Hindlimb muscle (tissue), 1 donor: ENCODE measurements at regions not wholly inside any gene's neighbourhood (a gene's known extent, or its start where the extent isn't known, plus 50 kb on each side); places are given as distances from the start of the nearest gene placed in this dataset.
"Not testable (repeated sequence)": the region's sequence is repeated elsewhere in the genome, so short reads cannot be mapped to it uniquely, and the experiment has no call there.

Source experiments
- DNase-seq: peaks from one replicate; pipeline ENCODE4 v3.0.0-alpha.2; 2013

DNA sequence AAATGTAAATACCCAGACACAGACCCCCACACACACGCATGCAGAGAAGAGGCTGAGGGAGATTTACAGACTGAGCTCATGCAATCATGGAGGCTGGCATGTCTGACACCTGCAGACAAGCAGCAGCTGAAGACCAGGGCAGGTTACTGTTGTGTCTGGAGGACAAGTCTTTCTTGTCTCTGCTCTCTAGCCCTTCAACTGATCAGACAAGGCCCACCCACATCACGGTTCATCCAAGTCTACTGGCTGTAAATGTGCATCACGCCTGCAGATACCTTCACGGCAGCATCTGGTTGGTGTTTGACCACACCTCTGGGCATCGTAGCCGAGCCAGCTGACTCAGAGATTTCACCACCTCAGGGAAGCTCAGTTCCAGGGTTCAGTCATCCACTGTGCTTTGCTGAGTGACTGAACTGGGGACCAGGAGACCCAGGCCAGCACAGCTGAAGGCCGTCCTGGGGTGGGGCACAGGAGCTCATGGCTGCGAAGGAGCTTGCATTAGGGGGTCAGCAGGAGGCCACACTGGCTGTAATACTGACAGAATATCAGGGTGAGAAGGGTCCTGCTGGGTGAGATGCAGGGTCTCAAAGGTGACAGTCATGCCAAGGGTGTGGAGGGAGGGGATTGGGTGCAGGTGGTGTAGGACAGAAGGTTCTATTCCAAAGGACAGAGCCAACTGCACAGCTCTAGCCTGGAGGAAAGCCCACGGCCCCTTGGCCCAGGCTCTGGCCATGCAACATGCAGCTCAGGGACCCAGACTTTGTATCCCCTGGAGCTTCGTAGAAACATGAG lies 304.9 kb downstream of the BRD1 start:
- DNase-seq: no peak

DNA sequence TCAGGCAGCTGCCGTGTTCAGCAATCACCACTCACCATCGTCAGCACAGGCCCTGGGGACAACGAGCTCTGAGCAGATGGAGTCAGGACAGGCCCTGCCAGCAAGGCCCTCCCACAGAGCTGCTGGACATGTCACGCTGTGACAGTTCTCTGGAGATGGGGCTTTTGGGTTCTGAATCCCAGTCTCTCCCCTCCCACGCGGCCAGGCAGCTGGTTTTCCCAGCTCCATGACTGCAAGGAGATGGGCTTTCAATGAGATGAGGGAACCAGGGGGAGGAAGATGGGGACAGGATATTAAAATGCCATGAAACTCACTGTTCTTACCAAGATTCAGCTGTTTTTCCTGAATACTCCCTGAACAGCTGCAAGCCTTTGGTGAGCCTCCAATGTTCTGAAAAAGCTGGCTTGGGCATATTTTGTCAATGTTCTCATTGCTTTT lies 305.9 kb downstream of the BRD1 start:
- DNase-seq: peak; percentile 23

GRCh38 chr22:49519117-49519737 lies 308.4 kb downstream of the BRD1 start:
- no peak for DNase-seq

- DNase-seq: no peak
Measured at GRCh38 chr22:49518436-49518970, 309.2 kb downstream of the BRD1 start.

GRCh38 chr22:49517667-49518185 lies 309.9 kb downstream of the BRD1 start:
- DNase-seq: no peak

- DNase-seq: no peak
Measured at GRCh38 chr22:49517211-49517610, 310.5 kb downstream of the BRD1 start.

- DNase-seq: no peak
Measured at GRCh38 chr22:49515475-49515874, 312.2 kb downstream of the BRD1 start.

DNA sequence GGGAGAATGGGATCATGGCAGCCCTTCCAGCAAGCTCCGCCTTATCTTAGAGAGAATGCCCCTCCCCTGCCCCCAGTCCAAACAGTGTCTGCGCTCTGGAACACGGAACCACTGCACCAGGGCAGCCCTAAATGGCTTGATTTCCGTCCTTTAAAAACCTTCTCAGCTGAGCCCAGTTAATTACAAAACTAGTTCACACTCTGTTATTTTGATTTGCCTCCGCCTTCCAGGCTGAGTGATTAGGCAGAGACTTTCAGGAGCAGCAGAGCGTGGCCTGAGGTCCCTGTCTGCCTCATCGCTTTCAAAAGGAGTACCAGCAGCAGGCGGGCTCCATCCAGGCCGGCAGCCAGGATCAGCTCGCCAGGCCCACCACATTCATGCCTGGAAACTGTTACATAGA lies 313.0 kb downstream of the BRD1 start:
- no peak for DNase-seq

DNA sequence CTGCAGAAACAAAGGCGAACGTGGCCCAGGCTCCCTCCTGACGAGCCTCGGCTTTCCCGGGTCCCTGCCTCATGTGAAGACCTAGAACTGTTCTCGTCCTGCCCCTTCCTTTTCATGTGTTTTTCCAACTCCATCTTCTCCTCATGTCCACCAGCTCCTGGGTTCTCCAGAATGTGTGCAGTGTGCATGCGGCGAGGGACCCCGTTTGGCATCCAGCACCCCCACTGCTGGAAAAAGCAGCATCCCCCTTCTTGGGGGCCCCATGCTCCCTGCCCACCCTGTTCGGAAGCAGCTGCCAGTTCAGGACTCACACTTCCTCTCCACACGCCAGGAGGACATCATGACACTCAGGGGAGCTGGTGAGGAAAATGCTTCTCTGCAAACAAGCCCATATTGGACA lies 313.5 kb downstream of the BRD1 start:
- no peak for DNase-seq

DNA sequence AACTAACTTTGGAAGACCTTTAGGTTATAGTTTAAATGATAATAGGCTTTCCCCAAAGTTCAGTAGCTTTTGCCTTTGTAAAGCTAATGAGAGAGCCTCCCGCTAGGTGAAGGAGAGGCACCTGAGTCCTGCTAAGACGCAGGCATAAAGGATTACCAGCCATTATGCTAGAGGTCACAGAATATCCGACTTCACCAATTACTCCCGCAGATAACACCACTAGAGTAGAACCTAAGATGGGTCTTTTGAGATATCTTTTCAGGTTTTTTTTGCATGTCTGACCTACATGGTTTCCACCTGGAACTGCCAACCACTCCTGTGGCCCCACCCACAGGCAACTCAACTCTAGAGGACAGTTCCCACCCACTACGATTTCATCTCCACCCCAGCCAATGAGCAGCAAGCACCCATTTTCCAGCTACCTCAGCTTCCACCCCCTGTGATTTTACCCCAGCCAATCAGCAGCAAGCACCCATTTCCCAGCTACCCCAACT lies 314.3 kb downstream of the BRD1 start:
- no peak for DNase-seq

GRCh38 chr22:49512487-49513165 lies 315.0 kb downstream of the BRD1 start:
- DNase-seq: no peak

- not testable (repeated sequence) for DNase-seq
Measured at GRCh38 chr22:49511393-49512189, 316.1 kb downstream of the BRD1 start.

DNA sequence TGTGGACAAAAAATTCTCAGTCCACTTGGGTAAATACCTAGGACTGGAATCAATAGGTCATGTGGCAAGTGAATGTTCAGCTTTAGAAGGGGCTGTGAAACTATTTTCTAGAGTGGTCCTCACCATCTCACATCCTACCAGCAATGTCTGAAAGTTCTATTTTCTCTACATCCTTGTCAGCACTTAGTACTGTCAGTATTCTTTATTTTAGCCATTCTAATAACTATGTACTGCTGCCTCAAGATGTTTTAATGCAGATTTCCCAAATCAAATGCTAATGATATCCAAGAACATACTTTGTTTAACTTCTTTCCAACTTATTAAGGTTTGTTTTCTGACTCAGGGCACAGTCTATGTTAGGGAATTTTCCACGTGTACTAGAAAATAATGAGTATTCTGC lies 317.0 kb downstream of the BRD1 start:
- DNase-seq: no peak

GRCh38 chr22:49509016-49509415 lies 318.7 kb downstream of the BRD1 start:
- no peak for DNase-seq

DNA sequence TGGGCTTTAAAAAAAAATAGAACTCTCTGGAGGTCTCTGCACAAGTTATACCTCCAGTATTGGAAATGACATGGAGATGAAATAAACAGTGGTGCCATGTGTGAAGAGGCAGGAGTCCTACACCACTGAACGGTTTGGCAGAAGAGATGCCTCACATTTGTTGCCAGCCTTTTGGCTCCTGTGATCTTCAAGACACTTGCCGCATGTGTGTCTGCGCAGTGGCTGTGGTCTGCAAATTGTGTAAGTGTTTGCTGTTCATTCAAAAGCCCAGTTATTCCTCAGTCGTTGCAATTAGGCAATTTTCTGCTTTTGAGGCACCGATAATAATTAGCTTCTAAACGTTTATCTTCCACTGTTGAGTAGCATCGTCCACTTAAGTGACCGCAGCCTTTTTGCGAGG lies 319.1 kb downstream of the BRD1 start:
- DNase-seq: no peak

DNA sequence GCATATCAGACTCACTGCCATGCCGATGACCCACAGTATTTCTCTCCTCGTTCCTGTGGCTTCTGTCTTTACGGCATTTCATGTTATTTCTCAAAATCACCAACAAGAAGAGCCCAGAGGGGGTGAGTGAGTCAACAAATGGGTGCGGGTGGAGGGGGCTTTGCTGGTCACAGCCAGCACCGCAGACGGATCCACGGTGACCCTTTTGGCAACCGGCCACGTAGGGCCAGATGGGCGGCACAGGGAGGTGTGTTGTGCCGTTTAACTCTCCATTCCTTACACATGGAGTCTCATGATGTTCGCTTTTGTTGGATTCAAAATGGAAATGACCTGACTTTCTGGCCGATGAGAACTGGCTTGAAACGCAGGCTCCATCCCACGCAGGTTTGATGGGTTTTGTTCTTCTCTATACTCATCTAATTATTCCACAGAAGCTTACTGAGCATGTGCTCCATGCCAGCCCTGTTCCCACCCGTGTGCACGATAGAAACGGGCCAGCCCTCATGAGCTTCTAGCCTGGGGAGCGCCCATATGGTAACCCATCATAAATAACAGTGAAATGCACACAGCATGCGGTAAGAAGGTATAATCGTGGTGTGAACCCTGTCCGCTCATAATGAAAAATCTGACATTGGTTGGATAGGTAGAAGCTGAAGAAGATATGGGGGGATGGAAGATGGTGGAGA lies 319.9 kb downstream of the BRD1 start:
- no peak for DNase-seq

DNA sequence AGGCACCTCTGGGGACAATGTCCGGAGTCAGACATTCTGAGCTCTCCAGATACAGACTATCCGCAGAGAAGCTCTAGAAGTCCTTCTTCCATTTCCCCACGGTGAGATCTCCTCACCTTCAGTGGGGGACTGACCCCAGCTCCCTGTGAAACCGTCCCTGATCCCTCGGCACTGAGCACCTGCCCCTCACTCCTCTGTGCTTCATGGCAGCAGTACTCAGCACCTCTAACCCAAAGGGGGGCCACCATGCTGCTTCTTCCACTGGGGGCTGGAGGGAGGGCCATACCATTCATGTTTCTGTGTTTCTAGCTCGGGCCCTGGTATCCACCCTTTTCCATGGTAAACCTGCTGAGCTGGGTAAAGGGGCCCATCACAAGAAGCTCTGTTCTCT lies 321.7 kb downstream of the BRD1 start:
- DNase-seq: no peak

DNA sequence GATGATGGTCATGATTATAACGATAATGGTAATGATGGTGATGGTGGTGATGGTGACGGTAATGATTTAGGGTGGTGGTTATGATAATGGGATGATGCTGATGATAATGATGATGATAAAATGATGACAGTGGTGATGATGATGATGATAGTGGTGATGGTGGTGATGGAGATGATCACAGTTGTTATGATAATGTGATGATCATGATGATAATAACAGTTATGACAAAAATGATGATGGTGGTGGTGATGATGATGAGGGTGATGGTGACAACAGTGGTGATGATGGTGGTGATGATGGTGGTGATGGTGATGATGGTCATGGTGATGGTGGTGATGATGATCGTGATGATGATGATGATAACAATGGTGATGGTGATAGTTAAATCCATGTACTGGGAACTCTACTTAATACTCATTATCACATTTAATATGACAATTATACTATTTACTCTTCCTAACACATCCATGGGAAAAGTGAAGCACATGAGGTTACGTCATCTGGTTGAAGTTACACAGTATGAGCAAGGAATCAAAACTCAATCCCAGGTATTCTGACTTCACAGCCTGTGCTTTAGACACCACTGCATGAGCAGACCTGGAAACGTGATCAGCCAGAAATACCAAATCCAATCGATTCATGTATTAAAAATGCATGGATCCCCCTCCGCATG lies 322.2 kb downstream of the BRD1 start:
- DNase-seq: no peak

DNA sequence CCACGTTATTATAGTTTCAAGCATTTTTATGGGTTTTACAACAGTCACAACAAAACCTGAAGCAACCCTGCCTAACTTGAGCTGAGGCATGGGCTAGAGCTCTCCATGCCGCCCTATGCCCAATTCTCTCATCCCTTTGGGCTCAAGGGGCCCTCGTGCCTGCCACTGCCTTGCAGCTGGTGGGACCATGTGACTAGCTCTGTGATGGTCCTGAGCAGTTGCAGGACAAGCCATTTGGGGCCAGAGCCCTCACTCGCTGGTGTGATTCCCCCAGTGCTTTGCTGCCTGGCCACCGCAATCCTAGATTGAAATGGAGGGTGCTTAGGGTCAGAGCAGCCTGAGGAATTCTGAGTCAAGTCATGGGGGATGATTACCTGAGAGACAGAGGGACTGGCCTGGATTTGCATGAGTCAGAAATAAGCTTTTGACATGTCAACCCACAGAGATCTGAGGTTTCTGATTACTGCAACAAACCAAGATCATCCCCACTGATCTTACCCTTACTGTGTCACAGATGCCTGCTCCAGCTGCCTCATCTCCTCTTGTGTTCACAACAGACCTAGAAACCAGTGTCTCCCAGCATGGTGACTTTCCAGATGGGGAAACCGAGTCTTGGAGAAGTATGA lies 323.7 kb downstream of the BRD1 start:
- no peak for DNase-seq

GRCh38 chr22:49503321-49503720 lies 324.4 kb downstream of the BRD1 start:
- DNase-seq: no peak
